ENCODE measurements at regions not wholly inside any gene's neighbourhood (a gene's known extent, or its start where the extent isn't known, plus 50 kb on each side); places are given as distances from the start of the nearest gene placed in this dataset.

DNA sequence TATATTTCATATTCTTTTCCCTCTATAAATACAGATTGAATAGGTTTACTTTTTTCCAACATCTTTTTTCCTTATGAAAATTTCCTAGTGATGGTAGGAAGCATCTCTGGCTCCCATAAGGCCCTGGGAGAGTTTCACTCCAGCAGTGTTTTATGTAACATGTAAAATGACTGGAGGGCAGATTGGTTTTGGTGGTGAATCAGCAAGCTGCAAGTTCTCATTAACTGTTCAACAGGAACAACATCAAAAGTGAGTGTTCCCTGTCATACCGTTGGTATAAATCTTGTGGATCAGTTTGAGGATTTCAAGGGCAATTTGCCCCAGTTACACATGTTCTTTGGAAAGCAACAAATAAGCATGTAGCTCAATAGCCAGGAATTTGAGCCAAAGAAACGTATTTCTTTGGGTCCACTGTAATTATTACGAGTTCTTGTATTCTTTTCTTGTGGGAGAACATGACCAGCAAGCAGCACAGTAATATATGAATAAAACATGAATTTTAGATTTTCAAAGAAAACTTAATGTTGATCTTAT, 345.7 kb downstream of the SV2B start:
- H3K9me3 ChIP-seq (replicated peaks; ENCODE audit: control insufficient read depth, insufficient read depth, low read length), result no peaks in the 10 kb centered on the region
- no TSS peak for BruUV-seq (replicated peaks)
- no peak overlapping the region for H2AFZ ChIP-seq (ENCODE audit: control insufficient read depth, low read depth, low read length)
- no peaks in the 10 kb centered on the region for H3K36me3 ChIP-seq (ENCODE audit: control insufficient read depth in 2 of 2, insufficient read depth in 2 of 2, low read length in 1 of 2)
- no peaks in the 10 kb centered on the region for H4K20me1 ChIP-seq (ENCODE audit: control insufficient read depth, insufficient read depth)
- no peaks in the 10 kb centered on the region for H3K27me3 ChIP-seq (replicated peaks in 1 of 2; ENCODE audit: control insufficient read depth in 2 of 2, insufficient read depth in 2 of 2, low read length in 1 of 2)
- H3K4me1 ChIP-seq (ENCODE audit: control insufficient read depth, insufficient read depth, low read length), result no peaks in the 10 kb centered on the region
- no peaks in the 10 kb centered on the region for H3K79me2 ChIP-seq (ENCODE audit: control insufficient read depth, insufficient read depth, low read length)
- ChIA-PET SMC1A (ENCODE audit: uncharacterized antibody, unreplicated experiment) (interaction anchor here (1.0 kb wide), 1 partner anchor 9 kb away, joined by 3 read pairs; no protein-coding TSS in a partner anchor), CTCF (no interaction called here), POLR2A (no interaction called here), RAD21 (ENCODE audit: unreplicated experiment) (no interaction called here)
- intact Hi-C loops (cut with micrococcal nuclease; ENCODE audit: unreplicated experiment) (no loop called here), in situ Hi-C loops (cut with MboI) (no loop called here)
- H3K27ac ChIP-seq (ENCODE audit: control insufficient read depth, insufficient read depth), result no peak overlapping the region
- no peak for TF ChIP-seq SMARCA5 (IDR thresholded peaks at IDR 0.05)
- TF ChIP-seq, protein P1, sequence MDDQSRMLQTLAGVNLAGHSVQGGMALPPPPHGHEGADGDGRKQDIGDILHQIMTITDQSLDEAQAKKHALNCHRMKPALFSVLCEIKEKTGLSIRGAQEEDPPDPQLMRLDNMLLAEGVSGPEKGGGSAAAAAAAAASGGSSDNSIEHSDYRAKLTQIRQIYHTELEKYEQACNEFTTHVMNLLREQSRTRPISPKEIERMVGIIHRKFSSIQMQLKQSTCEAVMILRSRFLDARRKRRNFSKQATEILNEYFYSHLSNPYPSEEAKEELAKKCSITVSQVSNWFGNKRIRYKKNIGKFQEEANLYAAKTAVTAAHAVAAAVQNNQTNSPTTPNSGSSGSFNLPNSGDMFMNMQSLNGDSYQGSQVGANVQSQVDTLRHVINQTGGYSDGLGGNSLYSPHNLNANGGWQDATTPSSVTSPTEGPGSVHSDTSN (IDR thresholded peaks at IDR 0.05; ENCODE audit: insufficient replicate concordance, low read depth, low read length), result no peak
- TF ChIP-seq MXI1 (IDR thresholded peaks at IDR 0.05; ENCODE audit: low read depth, low read length), result no peak
- TF ChIP-seq ESRRA (IDR thresholded peaks at IDR 0.05; ENCODE audit: low read length), result no peak
- TF ChIP-seq, protein P2, sequence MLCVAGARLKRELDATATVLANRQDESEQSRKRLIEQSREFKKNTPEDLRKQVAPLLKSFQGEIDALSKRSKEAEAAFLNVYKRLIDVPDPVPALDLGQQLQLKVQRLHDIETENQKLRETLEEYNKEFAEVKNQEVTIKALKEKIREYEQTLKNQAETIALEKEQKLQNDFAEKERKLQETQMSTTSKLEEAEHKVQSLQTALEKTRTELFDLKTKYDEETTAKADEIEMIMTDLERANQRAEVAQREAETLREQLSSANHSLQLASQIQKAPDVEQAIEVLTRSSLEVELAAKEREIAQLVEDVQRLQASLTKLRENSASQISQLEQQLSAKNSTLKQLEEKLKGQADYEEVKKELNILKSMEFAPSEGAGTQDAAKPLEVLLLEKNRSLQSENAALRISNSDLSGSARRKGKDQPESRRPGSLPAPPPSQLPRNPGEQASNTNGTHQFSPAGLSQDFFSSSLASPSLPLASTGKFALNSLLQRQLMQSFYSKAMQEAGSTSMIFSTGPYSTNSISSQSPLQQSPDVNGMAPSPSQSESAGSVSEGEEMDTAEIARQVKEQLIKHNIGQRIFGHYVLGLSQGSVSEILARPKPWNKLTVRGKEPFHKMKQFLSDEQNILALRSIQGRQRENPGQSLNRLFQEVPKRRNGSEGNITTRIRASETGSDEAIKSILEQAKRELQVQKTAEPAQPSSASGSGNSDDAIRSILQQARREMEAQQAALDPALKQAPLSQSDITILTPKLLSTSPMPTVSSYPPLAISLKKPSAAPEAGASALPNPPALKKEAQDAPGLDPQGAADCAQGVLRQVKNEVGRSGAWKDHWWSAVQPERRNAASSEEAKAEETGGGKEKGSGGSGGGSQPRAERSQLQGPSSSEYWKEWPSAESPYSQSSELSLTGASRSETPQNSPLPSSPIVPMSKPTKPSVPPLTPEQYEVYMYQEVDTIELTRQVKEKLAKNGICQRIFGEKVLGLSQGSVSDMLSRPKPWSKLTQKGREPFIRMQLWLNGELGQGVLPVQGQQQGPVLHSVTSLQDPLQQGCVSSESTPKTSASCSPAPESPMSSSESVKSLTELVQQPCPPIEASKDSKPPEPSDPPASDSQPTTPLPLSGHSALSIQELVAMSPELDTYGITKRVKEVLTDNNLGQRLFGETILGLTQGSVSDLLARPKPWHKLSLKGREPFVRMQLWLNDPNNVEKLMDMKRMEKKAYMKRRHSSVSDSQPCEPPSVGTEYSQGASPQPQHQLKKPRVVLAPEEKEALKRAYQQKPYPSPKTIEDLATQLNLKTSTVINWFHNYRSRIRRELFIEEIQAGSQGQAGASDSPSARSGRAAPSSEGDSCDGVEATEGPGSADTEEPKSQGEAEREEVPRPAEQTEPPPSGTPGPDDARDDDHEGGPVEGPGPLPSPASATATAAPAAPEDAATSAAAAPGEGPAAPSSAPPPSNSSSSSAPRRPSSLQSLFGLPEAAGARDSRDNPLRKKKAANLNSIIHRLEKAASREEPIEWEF (IDR thresholded peaks at IDR 0.05; ENCODE audit: insufficient replicate concordance, low read depth, low read length), result no peak
- no peak for TF ChIP-seq RCOR1 (conservative IDR thresholded peaks at IDR 0.05; ENCODE audit: low read depth, low read length)
- TF ChIP-seq, protein P3, sequence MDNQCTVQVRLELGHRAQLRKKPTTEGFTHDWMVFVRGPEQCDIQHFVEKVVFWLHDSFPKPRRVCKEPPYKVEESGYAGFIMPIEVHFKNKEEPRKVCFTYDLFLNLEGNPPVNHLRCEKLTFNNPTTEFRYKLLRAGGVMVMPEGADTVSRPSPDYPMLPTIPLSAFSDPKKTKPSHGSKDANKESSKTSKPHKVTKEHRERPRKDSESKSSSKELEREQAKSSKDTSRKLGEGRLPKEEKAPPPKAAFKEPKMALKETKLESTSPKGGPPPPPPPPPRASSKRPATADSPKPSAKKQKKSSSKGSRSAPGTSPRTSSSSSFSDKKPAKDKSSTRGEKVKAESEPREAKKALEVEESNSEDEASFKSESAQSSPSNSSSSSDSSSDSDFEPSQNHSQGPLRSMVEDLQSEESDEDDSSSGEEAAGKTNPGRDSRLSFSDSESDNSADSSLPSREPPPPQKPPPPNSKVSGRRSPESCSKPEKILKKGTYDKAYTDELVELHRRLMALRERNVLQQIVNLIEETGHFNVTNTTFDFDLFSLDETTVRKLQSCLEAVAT (IDR thresholded peaks at IDR 0.05), result no peak
- TF ChIP-seq, protein P4, sequence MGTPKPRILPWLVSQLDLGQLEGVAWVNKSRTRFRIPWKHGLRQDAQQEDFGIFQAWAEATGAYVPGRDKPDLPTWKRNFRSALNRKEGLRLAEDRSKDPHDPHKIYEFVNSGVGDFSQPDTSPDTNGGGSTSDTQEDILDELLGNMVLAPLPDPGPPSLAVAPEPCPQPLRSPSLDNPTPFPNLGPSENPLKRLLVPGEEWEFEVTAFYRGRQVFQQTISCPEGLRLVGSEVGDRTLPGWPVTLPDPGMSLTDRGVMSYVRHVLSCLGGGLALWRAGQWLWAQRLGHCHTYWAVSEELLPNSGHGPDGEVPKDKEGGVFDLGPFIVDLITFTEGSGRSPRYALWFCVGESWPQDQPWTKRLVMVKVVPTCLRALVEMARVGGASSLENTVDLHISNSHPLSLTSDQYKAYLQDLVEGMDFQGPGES (IDR thresholded peaks at IDR 0.05), result no peak
- no peak for TF ChIP-seq WRNIP1 (IDR thresholded peaks at IDR 0.05; ENCODE audit: borderline replicate concordance, low read depth, low read length)
- no peak for TF ChIP-seq TCF7 (IDR thresholded peaks at IDR 0.05; ENCODE audit: borderline replicate concordance)
- TF ChIP-seq NR2C1 (IDR thresholded peaks at IDR 0.05), result no peak
- DNase-seq (ENCODE audit: low read depth, low spot score) (no peak), FAIRE-seq (no peak), ATAC-seq (no peak)
- no peak overlapping the region for H3K4me3 ChIP-seq
- H3K4me2 ChIP-seq (ENCODE audit: control insufficient read depth, insufficient read depth), result no peak overlapping the region
- 2% methylated on average over 3 of the region's 3 CpGs for WGBS (ENCODE audit: insufficient coverage, insufficient replicate concordance, low lambda C conversion rate, missing lambda C conversion rate)
- H3K9ac ChIP-seq (ENCODE audit: control insufficient read depth, insufficient read depth, low read length), result no peak overlapping the region
